B cell (primary cell): ENCODE measurements at regions not wholly inside any gene's neighbourhood (a gene's known extent, or its start where the extent isn't known, plus 50 kb on each side); places are given as distances from the start of the nearest gene placed in this dataset.

Experiments
- ATAC-seq: fragments of 200-7000 bp; cut with Tn5 transposase; one replicate; pipeline ENCODE4 v1.10.0; 2021; ENCODE audit warnings: low read depth, mild to moderate bottlenecking, moderate number of reproducible peaks, moderate library complexity
- CTCF ChIA-PET: fragments of 350-600 bp; sonication (Branson Sonifier 250); formaldehyde crosslinking; loops from one replicate; lab custom pipeline; 2021; ENCODE audit warnings: antibody characterized with exemption, inconsistent platforms; lab: Charles Lee
- POLR2A ChIA-PET: fragments of 350-600 bp; sonication (Branson Sonifier 250); formaldehyde crosslinking; loops from one replicate; lab custom pipeline; 2021; ENCODE audit warnings: antibody characterized with exemption; lab: Charles Lee
- DNase-seq: peaks from one replicate; pipeline ENCODE4 v3.0.0; 2013
- H2AFZ ChIP-seq: 2 replicates; pipeline ENCODE4 v1.6.1; 2012; ENCODE audit warnings: mild to moderate bottlenecking, low read depth, low read length; ENCODE audit not compliant: insufficient read depth, poor library complexity, severe bottlenecking
- H3K27ac ChIP-seq, 2 donors: 1 replicate in 1 of 2; 2 replicates in 1 of 2; pipeline ENCODE4 v1.5.1; 2012 to 2013; ENCODE audit warnings: low read length in 2 of 2, mild to moderate bottlenecking in 2 of 2, moderate library complexity in 1 of 2
- H3K27me3 ChIP-seq, 4 experiments: fragments of 200-600 bp in 1 of 4; sonication (generic) in 1 of 4; replicated peaks in 1 of 4; 1 replicate in 2 of 4; 2 replicates in 2 of 4; pipeline versions ENCODE4 v1.6.1 to v1.7.0; 2013 to 2016; ENCODE audit warnings: low read length in 3 of 4, mild to moderate bottlenecking in 2 of 4, mixed read lengths in 1 of 4, moderate library complexity in 1 of 4; ENCODE audit not compliant: insufficient read depth in 4 of 4, control insufficient read depth in 3 of 4; ENCODE audit errors: control extremely low read depth in 1 of 4
- H3K36me3 ChIP-seq, 2 experiments: replicated peaks in 1 of 2; 1 replicate in 1 of 2; 2 replicates in 1 of 2; pipeline versions ENCODE4 v1.6.1 to v1.7.1; 2013; ENCODE audit warnings: low read length in 1 of 2; ENCODE audit not compliant: insufficient read depth in 2 of 2, control insufficient read depth in 1 of 2; ENCODE audit errors: control extremely low read depth in 1 of 2, extremely low read depth in 1 of 2
- H3K4me1 ChIP-seq, 2 donors: fragments of 200-600 bp in 1 of 2; sonication (generic) in 1 of 2; 1 replicate in 1 of 2; 2 replicates in 1 of 2; pipeline versions ENCODE4 v1.5.1 to v1.6.1; 2013 to 2017; ENCODE audit warnings: low read length in 2 of 2; ENCODE audit not compliant: control insufficient read depth in 2 of 2, insufficient read depth in 2 of 2
- H3K4me2 ChIP-seq: replicated peaks from 2 replicates; pipeline ENCODE3; 2012; ENCODE audit warnings: mild to moderate bottlenecking, low read depth, low read length; ENCODE audit not compliant: poor library complexity, severe bottlenecking
- H3K4me3 ChIP-seq, 5 experiments: fragments of 200-600 bp in 1 of 5; sonication (generic) in 1 of 5; 1 replicate in 3 of 5; 2 replicates in 2 of 5; pipeline versions ENCODE4 v1.5.1 to v1.7.0; 2011 to 2016; ENCODE audit warnings: low read length in 4 of 5, mild to moderate bottlenecking in 4 of 5, low read depth in 2 of 5, control low read depth in 1 of 5, moderate library complexity in 1 of 5; ENCODE audit not compliant: insufficient read depth in 1 of 5; ENCODE audit errors: control extremely low read depth in 1 of 5, extremely low read depth in 1 of 5
- H3K79me2 ChIP-seq: fragments of 200-600 bp; sonication (generic); one replicate; pipeline ENCODE4 v1.6.0; 2016; ENCODE audit warnings: low read length; ENCODE audit not compliant: control insufficient read depth, insufficient read depth
- H3K9ac ChIP-seq: fragments of 200-600 bp; sonication (generic); 2 replicates; pipeline ENCODE4 v1.6.1; 2017; ENCODE audit warnings: mild to moderate bottlenecking, low read length, moderate library complexity
- H3K9me3 ChIP-seq, 3 donors: one replicate each; pipeline versions ENCODE4 v1.6.1 to v1.7.1; 2013; ENCODE audit warnings: low read length in 2 of 3; ENCODE audit not compliant: control insufficient read depth in 2 of 3, insufficient read depth in 1 of 3; ENCODE audit errors: control extremely low read depth in 1 of 3
- H4K20me1 ChIP-seq: 2 replicates; pipeline ENCODE4 v1.6.0; 2012; ENCODE audit warnings: mild to moderate bottlenecking, low read length; ENCODE audit not compliant: insufficient read depth, control insufficient read depth, poor library complexity, severe bottlenecking
- H3K27ac Mint-ChIP-seq: one replicate; pipeline ENCODE4 v1.8.0; 2021; ENCODE audit warnings: mixed read lengths
- H3K27me3 Mint-ChIP-seq: one replicate; pipeline ENCODE4 v1.8.0; 2021; ENCODE audit warnings: mixed read lengths
- H3K4me1 Mint-ChIP-seq: one replicate; pipeline ENCODE4 v1.8.0; 2021; ENCODE audit warnings: mixed read lengths
- H3K4me3 Mint-ChIP-seq: one replicate; pipeline ENCODE4 v1.8.0; 2021; ENCODE audit warnings: mixed read lengths
- H3K9me3 Mint-ChIP-seq: one replicate; pipeline ENCODE4 v1.8.0; 2022; ENCODE audit warnings: mixed read lengths; ENCODE audit not compliant: insufficient read depth
- CTCF ChIP-seq: fragments of 200-600 bp; IDR thresholded peaks from one replicate; pipeline ENCODE4 v1.8.0; 2022; ENCODE audit warnings: antibody characterized with exemption, mild to moderate bottlenecking
- EZH2 ChIP-seq: IDR thresholded peaks from 2 replicates; pipeline ENCODE4 v1.6.1; 2012; ENCODE audit warnings: borderline replicate concordance, low read depth, mild to moderate bottlenecking, moderate library complexity, low read length; ENCODE audit not compliant: insufficient read depth, poor library complexity, severe bottlenecking
- WGBS: methylation state at CpG from one replicate; pipeline ENCODE4 v1.1.5; 2013; ENCODE audit warnings: missing lambda C conversion rate; ENCODE audit not compliant: insufficient coverage; 5-methylcytosine and 5-hydroxymethylcytosine counted together
- intact Hi-C: fragments of 100-400 bp; cut with micrococcal nuclease; formaldehyde crosslinking; loops from one replicate; pipeline ENCODE4 v1.10.0; 2022

- TF ChIP-seq EZH2 (no peak), CTCF (no peak)
- Histone ChIP-seq H3K4me3 (no peak overlapping the region), H3K79me2 (no peaks in the 10 kb centered on the region), H3K36me3 (no peaks in the 10 kb centered on the region), H3K27me3 (no peaks in the 10 kb centered on the region), H3K9ac (no peak overlapping the region), H3K4me1 (no peaks in the 10 kb centered on the region), H2AFZ (no peak overlapping the region), H3K27ac (no peak overlapping the region), H3K4me2 (no peak overlapping the region), H3K9me3 (no peaks in the 10 kb centered on the region), H4K20me1 (no peaks in the 10 kb centered on the region)
- Mint-ChIP-seq H3K9me3 (no peaks in the 10 kb centered on the region), H3K27me3 (no peaks in the 10 kb centered on the region), H3K27ac (no peak overlapping the region), H3K4me3 (no peak overlapping the region), H3K4me1 (no peaks in the 10 kb centered on the region)
- no CpG with 5 or more reads among the region's 1 CpG for WGBS
- no peak for DNase-seq
- ATAC-seq, result no peak
- ChIA-PET CTCF (no interaction called here), POLR2A (no interaction called here)
- intact Hi-C loops, result no loop called here
Measured at GRCh38 chr2:115904516-115904915, 1462.1 kb downstream of the DPP10 start.

DNA sequence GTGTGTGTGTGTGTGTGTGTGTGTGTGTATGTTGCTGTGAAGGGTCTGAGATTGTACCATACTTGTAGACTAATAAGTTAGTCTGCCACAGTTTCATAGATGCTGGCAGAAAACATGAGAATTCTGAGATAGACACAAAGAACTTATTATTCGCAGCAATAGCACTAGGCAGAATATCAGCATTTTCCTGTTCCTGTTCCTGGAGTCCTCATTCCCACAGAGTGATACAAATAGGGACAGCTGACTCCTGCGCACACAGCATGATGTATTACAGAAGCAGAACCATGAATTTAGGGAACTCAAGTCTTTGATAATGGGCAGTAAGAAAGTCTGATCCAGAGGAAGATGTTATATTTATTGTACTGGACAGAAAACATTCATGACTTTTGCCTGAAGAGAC, 1466.3 kb downstream of the DPP10 start:
- H3K27me3 ChIP-seq, result no peaks in the 10 kb centered on the region
- no peak overlapping the region for H2AFZ ChIP-seq
- no peak overlapping the region for H3K27ac ChIP-seq
- H3K4me1 Mint-ChIP-seq, result no peaks in the 10 kb centered on the region
- no peaks in the 10 kb centered on the region for H3K79me2 ChIP-seq
- no peak for TF ChIP-seq CTCF
- no peak for TF ChIP-seq EZH2
- no peak overlapping the region for H3K4me3 Mint-ChIP-seq
- 50% methylated on average over 1 of the region's 2 CpGs for WGBS
- no peaks in the 10 kb centered on the region for H4K20me1 ChIP-seq
- no peaks in the 10 kb centered on the region for H3K36me3 ChIP-seq
- POLR2A ChIA-PET, result no interaction called here
- no peak overlapping the region for H3K27ac Mint-ChIP-seq
- H3K9me3 ChIP-seq, result no peaks in the 10 kb centered on the region
- no peaks in the 10 kb centered on the region for H3K9me3 Mint-ChIP-seq
- intact Hi-C loops, result no loop called here
- ATAC-seq (no peak), DNase-seq (no peak)
- H3K4me3 ChIP-seq, result no peak overlapping the region
- CTCF ChIA-PET, result no interaction called here
- H3K4me1 ChIP-seq, result no peaks in the 10 kb centered on the region
- no peak overlapping the region for H3K4me2 ChIP-seq
- H3K9ac ChIP-seq, result no peak overlapping the region
- no peaks in the 10 kb centered on the region for H3K27me3 Mint-ChIP-seq
